Head of caudate nucleus (tissue), 42 donors: ENCODE measurements at regions not wholly inside any gene's neighbourhood (a gene's known extent, or its start where the extent isn't known, plus 50 kb on each side); places are given as distances from the start of the nearest gene placed in this dataset.
"Not testable (repeated sequence)": the region's sequence is repeated elsewhere in the genome, so short reads cannot be mapped to it uniquely, and the experiment has no call there.

Experiments
- DNase-seq, 42 donors: peaks; one replicate each; pipeline versions ENCODE4 v3.0.0 to v3.0.0-alpha.2; 2020 to 2021; ENCODE audit warnings: mixed read lengths in 7 of 42
- intact Hi-C: fragments of 100-400 bp; cut with DNase I; formaldehyde crosslinking; loops from one replicate; pipeline ENCODE4 v1.15.0; 2022

- peak; percentile 60 to 94 (median 86) for DNase-seq
- intact Hi-C loops, result loop anchor here (1.0 to 10.0 kb wide), 2 partner anchors 149 to 335 kb away; no protein-coding TSS in a partner anchor
Observed at GRCh38 chr16:85275533-85276249, 163.4 kb upstream of the CIBAR2 start.

- DNase-seq, result no peak
- intact Hi-C loops, result loop anchor here (10.0 kb wide), 1 partner anchor 149 kb away; no protein-coding TSS in a partner anchor
Observed at GRCh38 chr16:85276258-85276657, 164.0 kb upstream of the CIBAR2 start.

DNA sequence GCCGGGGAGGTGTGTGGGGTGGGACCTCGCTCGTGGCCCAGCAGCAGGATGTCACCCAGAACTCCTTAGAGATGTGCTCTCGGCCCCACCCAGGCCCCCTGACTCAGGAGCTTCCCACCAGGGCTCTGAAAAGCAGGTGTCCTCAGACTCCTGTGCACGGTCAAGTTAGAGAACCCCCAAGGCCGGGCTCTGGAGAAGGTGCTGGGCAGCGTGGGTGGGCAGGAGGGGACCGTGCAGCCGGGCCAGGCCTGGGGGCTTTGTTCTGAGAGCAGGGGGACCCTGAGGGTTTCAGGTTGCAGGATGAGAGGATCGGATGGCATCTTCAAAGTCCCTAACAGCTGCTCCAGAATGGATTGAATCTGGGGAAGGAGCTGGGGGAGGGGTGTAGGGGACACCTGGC, 164.4 kb upstream of the CIBAR2 start:
- no peak for DNase-seq
- intact Hi-C loops, result loop anchor here (10.0 kb wide), 1 partner anchor 148 kb away; no protein-coding TSS in a partner anchor

DNA sequence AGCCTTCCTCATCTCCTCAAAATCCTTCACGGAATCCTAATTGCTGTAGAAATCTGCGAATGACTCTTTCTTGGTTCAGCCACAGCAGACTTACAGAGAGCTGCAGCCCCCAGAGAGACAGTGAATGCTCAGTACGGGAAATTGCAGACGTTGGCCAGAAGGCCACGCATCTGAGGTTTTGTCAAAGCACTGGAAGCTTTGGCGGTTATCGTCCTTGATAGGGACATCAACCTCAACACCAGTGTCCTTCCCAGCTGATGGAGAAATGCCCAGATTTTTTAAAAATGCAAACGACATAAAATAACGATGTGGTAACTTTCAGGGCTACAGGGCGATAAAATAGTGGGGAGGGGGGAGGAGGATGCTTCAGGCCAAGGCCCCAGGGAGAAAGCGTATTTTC, 166.6 kb upstream of the CIBAR2 start:
- no peak for DNase-seq
- intact Hi-C loops, result loop anchor here (10.0 kb wide), 1 partner anchor 146 kb away; no protein-coding TSS in a partner anchor

DNA sequence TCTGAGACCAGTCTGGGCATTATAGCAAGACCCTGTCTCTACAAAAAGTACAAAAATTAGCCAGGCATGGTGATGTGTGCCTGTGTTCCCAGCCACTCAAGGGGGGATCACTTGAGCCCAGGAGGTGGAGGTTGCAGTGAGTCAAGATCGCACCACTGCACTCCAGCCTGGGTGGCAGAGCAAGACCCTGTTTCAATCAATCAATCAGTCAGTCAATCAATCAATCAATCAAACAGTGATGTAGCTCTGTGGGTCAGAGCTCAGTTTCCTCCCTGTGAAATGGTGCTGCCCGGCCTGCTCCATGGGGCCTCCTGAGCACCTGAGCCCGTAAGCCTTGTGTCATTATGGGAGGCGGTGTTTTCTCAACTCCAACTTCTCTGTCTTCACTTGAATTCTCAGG, 167.1 kb upstream of the CIBAR2 start:
- intact Hi-C loops, result loop anchor here (10.0 kb wide), 1 partner anchor 145 kb away; no protein-coding TSS in a partner anchor
- no peak for DNase-seq

GRCh38 chr16:85279825-85280545, 167.7 kb upstream of the CIBAR2 start:
- intact Hi-C loops, result loop anchor here (10.0 kb wide), 1 partner anchor 145 kb away; no protein-coding TSS in a partner anchor
- DNase-seq, result peak in 28 of 42 donors; percentile 18 to 68 (median 52)

- intact Hi-C loops, result no loop called here
- no peak for DNase-seq
Observed at GRCh38 chr16:85281181-85281580, 168.9 kb upstream of the CIBAR2 start.

GRCh38 chr16:85282842-85283241, 170.6 kb upstream of the CIBAR2 start:
- intact Hi-C loops, result no loop called here
- DNase-seq, result no peak

- intact Hi-C loops, result no loop called here
- DNase-seq, result no peak
Observed at GRCh38 chr16:85283305-85284050, 171.2 kb upstream of the CIBAR2 start.

DNA sequence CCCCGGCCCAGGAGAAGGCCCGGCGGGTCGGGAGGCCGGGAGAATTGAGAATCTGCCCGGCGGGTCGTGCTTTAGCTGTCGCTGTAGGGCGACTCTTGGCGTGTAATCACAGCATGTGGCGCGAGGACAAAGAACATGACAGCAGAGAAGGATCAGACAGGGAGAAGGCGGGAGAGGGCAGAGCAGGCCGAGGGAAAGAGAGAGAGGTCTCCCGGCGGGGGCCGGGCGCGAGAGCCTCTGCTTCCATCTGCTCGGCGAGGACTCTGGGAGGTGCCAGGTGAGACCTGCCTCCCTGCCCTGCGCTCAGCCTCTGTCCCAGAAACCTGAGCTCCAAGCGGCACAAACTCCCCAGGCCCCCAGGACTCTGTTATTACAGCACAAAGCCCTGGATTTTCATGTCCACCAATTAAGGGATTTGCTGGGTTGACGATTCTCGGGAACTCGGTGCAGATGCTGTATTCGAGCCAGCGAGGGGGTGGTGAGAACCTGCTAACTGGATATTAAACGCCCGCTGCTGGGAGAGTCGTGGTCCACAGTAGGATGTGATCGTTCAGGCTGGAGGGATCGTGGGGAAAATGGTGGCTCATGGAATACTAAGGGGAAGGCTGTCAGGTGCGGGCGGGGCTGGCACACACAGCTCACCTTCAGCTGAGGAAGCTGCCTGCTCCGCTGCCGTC, 172.0 kb upstream of the CIBAR2 start:
- DNase-seq, result peak in 24 of 42 donors; percentile 23 to 79 (median 56)
- intact Hi-C loops, result no loop called here

DNA sequence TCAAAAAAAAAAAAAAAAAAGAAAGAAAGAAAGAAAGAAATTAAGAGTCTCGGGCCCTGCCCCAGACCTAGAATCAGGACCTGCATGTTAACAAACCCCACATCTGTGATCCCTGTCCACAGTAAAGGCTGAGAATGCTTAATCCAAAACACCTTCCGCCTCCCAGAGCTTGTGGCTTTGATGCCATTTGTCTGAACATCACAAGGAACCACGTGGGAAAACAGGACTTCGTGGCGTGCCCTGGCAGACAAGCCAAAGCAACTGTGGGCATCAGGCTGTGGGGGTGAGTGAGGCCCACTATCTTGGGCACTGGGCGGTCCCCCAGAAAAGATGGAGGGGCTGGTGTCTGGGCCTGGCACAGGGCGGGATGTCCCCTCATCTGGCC, 173.4 kb upstream of the CIBAR2 start:
- intact Hi-C loops, result no loop called here
- peak in 1 of 42 donors; percentile 43 for DNase-seq

DNA sequence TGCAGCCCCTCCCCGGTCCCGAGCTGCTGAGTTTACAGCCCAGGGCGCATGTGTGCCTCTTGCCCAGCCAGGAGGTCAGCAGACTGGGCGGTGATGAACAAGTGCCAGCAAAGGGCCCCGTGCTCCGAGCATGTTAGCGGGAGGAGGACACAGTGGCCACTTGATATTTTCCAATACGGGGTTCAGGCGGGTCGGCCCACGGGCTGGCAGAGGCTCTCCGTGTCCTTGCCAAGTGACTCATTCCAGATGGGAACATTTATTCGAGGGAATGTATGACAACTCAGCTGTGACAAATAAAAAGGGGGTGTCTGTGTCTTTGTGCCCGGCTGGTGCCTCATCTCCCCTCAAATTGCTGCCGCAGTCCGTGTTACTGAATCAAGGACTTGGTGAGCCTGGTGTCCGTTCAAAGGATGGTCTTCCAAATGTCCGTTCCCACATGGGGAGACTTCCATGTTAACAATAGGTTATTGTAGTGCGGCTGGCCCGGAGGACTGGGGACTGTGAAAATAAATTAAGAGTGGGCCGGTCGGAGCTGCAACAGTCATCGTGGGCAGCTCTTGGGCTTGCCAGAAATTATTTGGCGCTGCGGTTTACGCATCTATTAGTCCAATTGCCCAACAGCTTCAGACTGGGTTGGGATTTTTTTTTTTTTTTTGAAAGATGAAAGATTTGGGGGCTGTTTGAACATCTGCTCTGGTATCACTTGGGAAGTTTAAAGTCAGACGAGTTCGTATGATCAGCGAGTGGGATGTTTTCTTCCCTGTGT, 174.0 kb upstream of the CIBAR2 start:
- intact Hi-C loops, result no loop called here
- DNase-seq, result peak; percentile 73 to 97 (median 90)

DNA sequence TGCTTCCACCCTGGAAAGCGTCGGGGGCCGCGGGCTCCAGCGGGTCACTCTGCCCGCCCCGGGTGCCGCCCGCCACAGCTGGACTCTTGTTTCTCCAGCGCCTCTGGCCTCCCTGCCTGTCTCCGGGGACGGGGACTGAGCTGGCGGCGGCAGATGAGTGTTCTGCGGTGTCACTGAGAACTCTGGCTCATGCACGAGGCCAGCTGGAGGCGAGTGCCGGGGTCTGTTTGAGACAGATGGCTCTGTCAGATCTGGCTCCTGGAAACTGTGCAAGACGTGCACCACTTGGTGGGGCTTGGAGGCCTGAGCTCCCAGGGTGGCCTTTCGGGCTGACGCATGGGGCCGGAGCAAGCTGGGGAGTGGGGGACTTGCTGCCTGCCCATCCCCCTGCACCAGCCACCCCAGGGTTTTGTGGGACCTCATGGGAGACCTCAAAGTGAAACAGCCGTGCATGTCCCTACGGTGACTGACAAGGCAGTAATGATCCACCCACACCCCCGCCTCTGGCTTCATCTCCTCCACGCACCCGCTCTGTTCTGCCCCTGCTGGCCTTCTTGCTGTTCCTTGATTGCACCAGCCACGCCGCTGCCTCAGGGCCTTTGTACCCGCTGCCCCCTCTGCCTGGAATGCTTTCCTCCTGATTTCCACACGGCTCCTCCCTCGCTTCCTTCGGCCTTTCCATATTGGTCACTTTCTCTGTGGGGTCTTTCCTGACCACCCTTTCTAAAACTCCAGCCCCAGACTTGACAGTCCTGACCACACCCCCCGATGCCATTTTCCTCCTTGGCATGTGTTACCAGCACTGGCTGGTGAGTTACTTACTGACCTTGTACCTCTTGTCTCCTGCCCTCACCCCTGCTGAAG, 174.9 kb upstream of the CIBAR2 start:
- intact Hi-C loops, result no loop called here
- DNase-seq, result peak; percentile 62 to 92 (median 82)

- DNase-seq, intact Hi-C loops: not testable (repeated sequence)
Observed at GRCh38 chr16:85287815-85288109, 175.5 kb upstream of the CIBAR2 start.

GRCh38 chr16:85288341-85288868, 176.1 kb upstream of the CIBAR2 start:
- DNase-seq, result no peak
- intact Hi-C loops, result no loop called here

DNA sequence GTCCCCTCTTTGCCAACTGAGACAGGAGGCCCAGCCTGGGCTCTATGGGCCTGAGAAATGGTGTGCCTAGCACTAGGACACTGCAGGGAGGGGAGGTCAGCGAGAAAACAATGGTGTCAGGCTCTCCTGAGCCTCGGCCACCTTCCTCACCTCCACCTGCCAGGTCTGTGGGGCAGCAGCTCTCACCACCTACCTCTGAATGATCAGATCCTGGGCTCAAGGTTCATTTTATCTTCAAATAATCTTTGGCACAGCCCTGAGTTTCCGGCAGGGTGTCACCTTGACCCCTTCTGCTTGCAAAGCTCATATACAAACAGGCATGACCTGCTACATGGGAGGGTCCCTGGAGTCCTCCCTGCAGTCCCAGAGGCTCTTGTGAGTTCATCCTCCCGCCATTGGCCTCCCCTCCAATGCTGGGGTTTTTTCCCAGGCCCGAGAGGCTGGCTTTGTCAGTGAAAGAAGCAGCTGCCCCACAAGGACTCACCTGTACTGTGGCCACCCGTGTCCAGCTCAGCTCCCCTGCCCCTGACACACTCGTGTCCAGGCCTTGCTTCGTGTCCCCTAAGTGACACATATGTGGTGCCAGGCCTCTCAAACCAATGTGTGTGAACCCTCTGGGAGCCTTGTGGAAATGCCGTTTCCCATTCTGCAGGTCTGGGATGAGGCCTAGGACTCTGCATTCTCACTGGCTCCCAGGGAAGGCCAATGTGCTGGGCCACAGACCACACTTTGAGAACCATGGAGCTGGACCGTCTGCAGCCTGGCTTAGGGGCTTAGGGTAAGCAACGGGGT, 176.8 kb upstream of the CIBAR2 start:
- intact Hi-C loops, result no loop called here

More for the DNA sequence above, 176.8 kb upstream of the CIBAR2 start:
- no peak for DNase-seq
